Neural progenitor cell (in vitro differentiated cells): ENCODE measurements at regions not wholly inside any gene's neighbourhood (a gene's known extent, or its start where the extent isn't known, plus 50 kb on each side); places are given as distances from the start of the nearest gene placed in this dataset.

Source experiments
- DNase-seq: peaks from one replicate; pipeline ENCODE4 v3.0.0-alpha.2; 2016; ENCODE audit warnings: low spot score
- H2AFZ ChIP-seq: fragments of 200-600 bp; sonication (generic); replicated peaks from 2 replicates; pipeline ENCODE4 v1.6.1; 2016; ENCODE audit warnings: antibody characterized with exemption
- H3F3A ChIP-seq: fragments of 200-600 bp; sonication (generic); 2 replicates; pipeline ENCODE4 v1.6.1; 2016; ENCODE audit warnings: antibody characterized with exemption, low read depth
- H3K27ac ChIP-seq: fragments of 200-600 bp; sonication (generic); 2 replicates; pipeline ENCODE4 v1.5.1; 2016; ENCODE audit warnings: mild to moderate bottlenecking
- H3K27me3 ChIP-seq: fragments of 200-600 bp; sonication (generic); 2 replicates; pipeline ENCODE4 v1.6.1; 2016; ENCODE audit warnings: mild to moderate bottlenecking, moderate library complexity
- H3K36me3 ChIP-seq: fragments of 200-600 bp; sonication (generic); 2 replicates; pipeline ENCODE4 v1.5.1; 2016
- H3K4me1 ChIP-seq: fragments of 200-600 bp; sonication (generic); 2 replicates; pipeline ENCODE4 v1.6.1; 2016; ENCODE audit warnings: mixed run types
- H3K4me2 ChIP-seq: fragments of 200-600 bp; sonication (generic); 2 replicates; pipeline ENCODE4 v1.6.1; 2016
- H3K4me3 ChIP-seq: fragments of 200-600 bp; sonication (generic); 2 replicates; pipeline ENCODE4 v1.5.1; 2016
- H3K79me2 ChIP-seq: fragments of 200-600 bp; sonication (generic); 2 replicates; pipeline ENCODE4 v1.6.1; 2016; ENCODE audit warnings: low read depth
- H3K9ac ChIP-seq: fragments of 200-600 bp; sonication (generic); 2 replicates; pipeline ENCODE4 v1.6.1; 2016
- H3K9me3 ChIP-seq: fragments of 200-600 bp; sonication (generic); 2 replicates; pipeline ENCODE4 v1.5.1; 2016; ENCODE audit warnings: low read depth
- H4K20me1 ChIP-seq: fragments of 200-600 bp; sonication (generic); 2 replicates; pipeline ENCODE4 v1.6.1; 2016; ENCODE audit warnings: low read depth
- H3K27ac Mint-ChIP-seq: 3 replicates; pipeline ENCODE4 v1.8.0; 2021; ENCODE audit warnings: mixed read lengths
- H3K27me3 Mint-ChIP-seq: 2 replicates; pipeline ENCODE4 v1.8.0; 2022; ENCODE audit warnings: low read depth, mild to moderate bottlenecking, inconsistent platforms, moderate library complexity, mixed read lengths; ENCODE audit not compliant: insufficient read depth
- H3K36me3 Mint-ChIP-seq: 3 replicates; pipeline ENCODE4 v1.8.0; 2021; ENCODE audit warnings: mixed read lengths
- H3K4me1 Mint-ChIP-seq: 3 replicates; pipeline ENCODE4 v1.8.0; 2021; ENCODE audit warnings: mixed read lengths
- H3K4me3 Mint-ChIP-seq: 3 replicates; pipeline ENCODE4 v1.8.0; 2021; ENCODE audit warnings: mild to moderate bottlenecking, moderate library complexity, mixed read lengths
- H3K9me3 Mint-ChIP-seq: 3 replicates; pipeline ENCODE4 v1.8.0; 2020; ENCODE audit warnings: mixed read lengths
- CTCF ChIP-seq: fragments of 200-600 bp; sonication (generic); IDR thresholded peaks from 2 replicates; pipeline ENCODE4 v1.5.1; 2017; ENCODE audit warnings: antibody characterized with exemption, mild to moderate bottlenecking
- EZH2 ChIP-seq: fragments of 200-600 bp; sonication (generic); IDR thresholded peaks from 2 replicates; pipeline ENCODE4 v1.6.1; 2017; ENCODE audit warnings: antibody characterized with exemption, mild to moderate bottlenecking, moderate library complexity
- EZH2phosphoT487 ChIP-seq: fragments of 200-600 bp; sonication (generic); IDR thresholded peaks from 2 replicates; pipeline ENCODE4 v1.6.1; 2017; ENCODE audit warnings: antibody characterized with exemption

GRCh38 chr3:59596741-59597140 lies 546.9 kb upstream of the CFAP20DC start:
- peaks cover 4% of the 10 kb centered on the region for H3K4me1 Mint-ChIP-seq

GRCh38 chr3:59595830-59596229 lies 546.0 kb upstream of the CFAP20DC start:
- no peaks in the 10 kb centered on the region for H3K36me3 Mint-ChIP-seq
- H3K27me3 ChIP-seq: no peaks in the 10 kb centered on the region
- peak overlapping the region; percentile 57 for H3K4me3 Mint-ChIP-seq
- H3K36me3 ChIP-seq: no peaks in the 10 kb centered on the region
- no peak overlapping the region for H2AFZ ChIP-seq
- H3K27me3 Mint-ChIP-seq: peaks cover 3% of the 10 kb centered on the region
- no peaks in the 10 kb centered on the region for H3K79me2 ChIP-seq
- H4K20me1 ChIP-seq: no peaks in the 10 kb centered on the region
- no peaks in the 10 kb centered on the region for H3K4me1 ChIP-seq
- H3K4me3 ChIP-seq: no peak overlapping the region
- no peak for DNase-seq
- peaks cover 9% of the 10 kb centered on the region for H3K9me3 Mint-ChIP-seq
- no peaks in the 10 kb centered on the region for H3F3A ChIP-seq
- no peak overlapping the region for H3K9ac ChIP-seq
- no peaks in the 10 kb centered on the region for H3K9me3 ChIP-seq
- H3K27ac Mint-ChIP-seq: no peak overlapping the region
- TF ChIP-seq EZH2phosphoT487: no peak
- no peak for TF ChIP-seq EZH2
- TF ChIP-seq CTCF: no peak
- no peak overlapping the region for H3K27ac ChIP-seq
- peaks cover 4% of the 10 kb centered on the region for H3K4me1 Mint-ChIP-seq
- no peak overlapping the region for H3K4me2 ChIP-seq

More at GRCh38 chr3:59596741-59597140, 546.9 kb upstream of the CFAP20DC start:
- H2AFZ ChIP-seq: no peak overlapping the region
- H3K4me1 ChIP-seq: no peaks in the 10 kb centered on the region
- Mint-ChIP-seq H3K9me3 (peaks cover 9% of the 10 kb centered on the region), H3K4me3 (no peak overlapping the region), H3K36me3 (no peaks in the 10 kb centered on the region), H3K27me3 (peaks cover 3% of the 10 kb centered on the region), H3K27ac (no peak overlapping the region)
- H3K27ac ChIP-seq: no peak overlapping the region
- H3K79me2 ChIP-seq: no peaks in the 10 kb centered on the region
- no peaks in the 10 kb centered on the region for H3K9me3 ChIP-seq
- H3K27me3 ChIP-seq: no peaks in the 10 kb centered on the region
- no peaks in the 10 kb centered on the region for H3F3A ChIP-seq
- H3K9ac ChIP-seq: no peak overlapping the region
- H3K4me2 ChIP-seq: no peak overlapping the region
- no peaks in the 10 kb centered on the region for H4K20me1 ChIP-seq
- no peak for DNase-seq
- no peaks in the 10 kb centered on the region for H3K36me3 ChIP-seq
- no peak overlapping the region for H3K4me3 ChIP-seq
- TF ChIP-seq EZH2phosphoT487: no peak
- TF ChIP-seq EZH2: no peak
- TF ChIP-seq CTCF: no peak

GRCh38 chr3:59593380-59593779 lies 543.6 kb upstream of the CFAP20DC start:
- H3K4me3 ChIP-seq: no peak overlapping the region
- H3K79me2 ChIP-seq: no peaks in the 10 kb centered on the region
- H3K36me3 ChIP-seq: no peaks in the 10 kb centered on the region
- H3K9ac ChIP-seq: no peak overlapping the region
- H3K36me3 Mint-ChIP-seq: no peaks in the 10 kb centered on the region
- H3K27ac ChIP-seq: no peak overlapping the region
- H2AFZ ChIP-seq: no peak overlapping the region
- no peaks in the 10 kb centered on the region for H3K4me1 ChIP-seq
- peaks cover 4% of the 10 kb centered on the region for H3K4me1 Mint-ChIP-seq
- H3K9me3 Mint-ChIP-seq: peaks cover 10% of the 10 kb centered on the region
- H3K4me2 ChIP-seq: no peak overlapping the region
- TF ChIP-seq EZH2: no peak
- TF ChIP-seq EZH2phosphoT487: no peak
- no peak for TF ChIP-seq CTCF
- H3F3A ChIP-seq: no peaks in the 10 kb centered on the region
- H3K27ac Mint-ChIP-seq: no peak overlapping the region
- no peak overlapping the region for H3K4me3 Mint-ChIP-seq
- H3K9me3 ChIP-seq: no peaks in the 10 kb centered on the region
- no peaks in the 10 kb centered on the region for H3K27me3 ChIP-seq
- no peaks in the 10 kb centered on the region for H4K20me1 ChIP-seq
- peaks cover 3% of the 10 kb centered on the region for H3K27me3 Mint-ChIP-seq
- DNase-seq: no peak

- TF ChIP-seq CTCF (no peak), EZH2 (no peak), EZH2phosphoT487 (no peak)
- Histone ChIP-seq H3K4me3 (no peak overlapping the region), H3K27ac (no peak overlapping the region), H3F3A (no peaks in the 10 kb centered on the region), H4K20me1 (no peaks in the 10 kb centered on the region), H3K9me3 (no peaks in the 10 kb centered on the region), H3K36me3 (no peaks in the 10 kb centered on the region), H3K4me1 (no peaks in the 10 kb centered on the region), H3K27me3 (no peaks in the 10 kb centered on the region), H3K79me2 (no peaks in the 10 kb centered on the region), H3K9ac (no peak overlapping the region), H3K4me2 (no peak overlapping the region), H2AFZ (no peak overlapping the region)
- Mint-ChIP-seq H3K27ac (no peak overlapping the region), H3K27me3 (peaks cover 3% of the 10 kb centered on the region), H3K4me1 (peaks cover 2% of the 10 kb centered on the region), H3K9me3 (peaks cover 9% of the 10 kb centered on the region), H3K4me3 (no peak overlapping the region), H3K36me3 (no peaks in the 10 kb centered on the region)
- no peak for DNase-seq
Observed at GRCh38 chr3:59580996-59581395, 531.2 kb upstream of the CFAP20DC start.
